ENCODE measurements at regions not wholly inside any gene's neighbourhood (a gene's known extent, or its start where the extent isn't known, plus 50 kb on each side); places are given as distances from the start of the nearest gene placed in this dataset.

- in situ Hi-C loops (cut with MboI): no loop called here
- H2AFZ ChIP-seq (ENCODE audit: low read depth, low read length): no peak overlapping the region
- WGBS (ENCODE audit: insufficient coverage, low coverage, missing lambda C conversion rate): 0% methylated on average over 2 of the region's 2 CpGs
- no peaks in the 10 kb centered on the region for H3K9me3 ChIP-seq (replicated peaks; ENCODE audit: control insufficient read depth, insufficient read depth, low read depth, low read length)
- ATAC-seq (no peak), FAIRE-seq (no peak), DNase-seq (ENCODE audit: extremely low read depth in 1 of 4, low spot score in 3 of 4) (no peak)
- no peaks in the 10 kb centered on the region for H3K27me3 ChIP-seq (ENCODE audit: control insufficient read depth in 2 of 2, insufficient read depth in 2 of 2, low read length in 2 of 2)
- H3K4me3 ChIP-seq: no peak overlapping the region
- H3K79me2 ChIP-seq (ENCODE audit: control insufficient read depth, insufficient read depth, low read length): no peaks in the 10 kb centered on the region
- intact Hi-C loops (cut with micrococcal nuclease): no loop called here
- POLR2A ChIA-PET: no interaction called here
- CTCF ChIA-PET (ENCODE audit: low intra/inter-chr PET ratio): no interaction called here
- H3K27ac ChIP-seq (ENCODE audit: extremely low read depth, low read depth, low read length): no peak overlapping the region
- no peak overlapping the region for H3K9ac ChIP-seq (ENCODE audit: insufficient read depth in 1 of 2, low read depth in 2 of 2, low read length in 2 of 2)
- no peaks in the 10 kb centered on the region for H3K4me1 ChIP-seq (replicated peaks in 1 of 2; ENCODE audit: control insufficient read depth in 2 of 2, insufficient read depth in 2 of 2, low read length in 2 of 2)
- no TSS peak for BruUV-seq (replicated peaks)
- no peaks in the 10 kb centered on the region for H3K36me3 ChIP-seq (ENCODE audit: control insufficient read depth, insufficient read depth, low read length)
- H4K20me1 ChIP-seq (replicated peaks; ENCODE audit: control insufficient read depth, insufficient read depth, low read length): no peaks in the 10 kb centered on the region
- H3K4me2 ChIP-seq (ENCODE audit: insufficient read depth, low read length): no peak overlapping the region
- no peaks in the 10 kb centered on the region for H3K9me1 ChIP-seq (ENCODE audit: control insufficient read depth, insufficient read depth, low read length)
- TF ChIP-seq ZNF785 (CRISPR knock-in tag; IDR thresholded peaks at IDR 0.05) (no peak), TFAP4 (CRISPR knock-in tag; IDR thresholded peaks at IDR 0.05; ENCODE audit: borderline replicate concordance) (no peak), MXD1 (CRISPR knock-in tag; IDR thresholded peaks at IDR 0.05; ENCODE audit: borderline replicate concordance, poor library complexity, severe bottlenecking) (no peak), ZFP36 (IDR thresholded peaks at IDR 0.05; ENCODE audit: low read depth, low read length, partially characterized antibody) (no peak), PHB (CRISPR knock-in tag; IDR thresholded peaks at IDR 0.05) (no peak), GATAD2A (IDR thresholded peaks at IDR 0.05) (no peak), ZNF174 (CRISPR knock-in tag; IDR thresholded peaks at IDR 0.05) (no peak), ZBTB26 (CRISPR knock-in tag; IDR thresholded peaks at IDR 0.05) (no peak), PHB2 (IDR thresholded peaks at IDR 0.05; ENCODE audit: low read depth) (no peak), CCNT2 (IDR thresholded peaks at IDR 0.05; ENCODE audit: borderline replicate concordance, extremely low read depth, insufficient read length, low read depth, low read length) (no peak), SMARCC2 (IDR thresholded peaks at IDR 0.05; ENCODE audit: low read depth) (no peak), GMEB1 (CRISPR knock-in tag; IDR thresholded peaks at IDR 0.05) (no peak), SRSF3 (IDR thresholded peaks at IDR 0.05; ENCODE audit: insufficient read depth, low read length) (no peak), NR0B1 (IDR thresholded peaks at IDR 0.05; ENCODE audit: partially characterized antibody) (no peak), ZNF511 (CRISPR knock-in tag; IDR thresholded peaks at IDR 0.05) (no peak), HNRNPK (IDR thresholded peaks at IDR 0.05; ENCODE audit: low read depth, low read length, poor library complexity, severe bottlenecking) (no peak), WHSC1 (IDR thresholded peaks at IDR 0.05; ENCODE audit: low read length) (no peak), ZNF57 (CRISPR knock-in tag; IDR thresholded peaks at IDR 0.05) (no peak), KAT2B (IDR thresholded peaks at IDR 0.05; ENCODE audit: low read depth, low read length) (no peak)
Measured at GRCh38 chr14:53766106-53766505, 190.5 kb downstream of the BMP4 start.
